Glutamatergic neuron (in vitro differentiated cells): ENCODE measurements at regions not wholly inside any gene's neighbourhood (a gene's known extent, or its start where the extent isn't known, plus 50 kb on each side); places are given as distances from the start of the nearest gene placed in this dataset.

Experiments used
- DNase-seq: peaks from one replicate; pipeline ENCODE4 v3.0.0; 2022
- H3K27ac Mint-ChIP-seq: one replicate; pipeline ENCODE4 v1.8.0; 2020; ENCODE audit warnings: mild to moderate bottlenecking, mixed read lengths, inconsistent platforms; ENCODE audit not compliant: unreplicated experiment
- H3K27me3 Mint-ChIP-seq: one replicate; pipeline ENCODE4 v1.8.0; 2020; ENCODE audit warnings: mild to moderate bottlenecking, moderate library complexity, mixed read lengths, inconsistent platforms; ENCODE audit not compliant: unreplicated experiment
- H3K36me3 Mint-ChIP-seq: one replicate; pipeline ENCODE4 v1.8.0; 2020; ENCODE audit warnings: mild to moderate bottlenecking, mixed read lengths, inconsistent platforms; ENCODE audit not compliant: unreplicated experiment
- H3K4me1 Mint-ChIP-seq: one replicate; pipeline ENCODE4 v1.8.0; 2020; ENCODE audit warnings: mild to moderate bottlenecking, low read depth, mixed read lengths, inconsistent platforms; ENCODE audit not compliant: unreplicated experiment
- H3K4me3 Mint-ChIP-seq: one replicate; pipeline ENCODE4 v1.8.0; 2020; ENCODE audit warnings: mild to moderate bottlenecking, mixed read lengths, inconsistent platforms; ENCODE audit not compliant: unreplicated experiment
- H3K9me3 Mint-ChIP-seq: one replicate; pipeline ENCODE4 v1.8.0; 2020; ENCODE audit warnings: mild to moderate bottlenecking, moderate library complexity, mixed read lengths, inconsistent platforms; ENCODE audit not compliant: unreplicated experiment
- CTCF ChIP-seq: fragments of 200-600 bp; sonication (generic); IDR thresholded peaks from one replicate; pipeline ENCODE4 v1.5.0; 2021; ENCODE audit not compliant: partially characterized antibody, unreplicated experiment

- Mint-ChIP-seq H3K36me3 (no peaks in the 10 kb centered on the region), H3K4me1 (no peaks in the 10 kb centered on the region), H3K27me3 (no peaks in the 10 kb centered on the region), H3K4me3 (no peak overlapping the region), H3K27ac (no peak overlapping the region), H3K9me3 (no peaks in the 10 kb centered on the region)
- no peak for TF ChIP-seq CTCF
- DNase-seq = no peak
Measured at GRCh38 chrX:104330966-104331365, 76.2 kb upstream of the ESX1 start.

- Mint-ChIP-seq H3K9me3 (no peaks in the 10 kb centered on the region), H3K36me3 (no peaks in the 10 kb centered on the region), H3K4me3 (no peak overlapping the region), H3K4me1 (no peaks in the 10 kb centered on the region), H3K27me3 (no peaks in the 10 kb centered on the region), H3K27ac (no peak overlapping the region)
- DNase-seq = no peak
- TF ChIP-seq CTCF = no peak
Measured at GRCh38 chrX:104329731-104330130, 75.0 kb upstream of the ESX1 start.

GRCh38 chrX:104325213-104325585 lies 70.5 kb upstream of the ESX1 start:
- TF ChIP-seq CTCF = no peak
- H3K27ac Mint-ChIP-seq = no peak overlapping the region
- no peaks in the 10 kb centered on the region for H3K4me1 Mint-ChIP-seq
- peaks cover 3% of the 10 kb centered on the region for H3K27me3 Mint-ChIP-seq
- H3K4me3 Mint-ChIP-seq = no peak overlapping the region
- H3K9me3 Mint-ChIP-seq = no peaks in the 10 kb centered on the region
- DNase-seq = no peak
- no peaks in the 10 kb centered on the region for H3K36me3 Mint-ChIP-seq

GRCh38 chrX:104324461-104325212 lies 69.9 kb upstream of the ESX1 start:
- DNase-seq = no peak
- no peaks in the 10 kb centered on the region for H3K4me1 Mint-ChIP-seq
- no peak overlapping the region for H3K27ac Mint-ChIP-seq

More at GRCh38 chrX:104324461-104325212, 69.9 kb upstream of the ESX1 start:
- Mint-ChIP-seq H3K27me3 (peaks cover 3% of the 10 kb centered on the region), H3K36me3 (no peaks in the 10 kb centered on the region), H3K9me3 (no peaks in the 10 kb centered on the region), H3K4me3 (no peak overlapping the region)
- TF ChIP-seq CTCF = no peak
